IMR-90 (cell line): ENCODE measurements at regions not wholly inside any gene's neighbourhood (a gene's known extent, or its start where the extent isn't known, plus 50 kb on each side); places are given as distances from the start of the nearest gene placed in this dataset.

Experiments
- ATAC-seq: fragments of 200-7000 bp; cut with Tn5 transposase; 2 replicates; pipeline ENCODE4 v1.9.1; 2020; ENCODE audit warnings: low read depth, mild to moderate bottlenecking, moderate library complexity
- BruUV-seq: library from RNA; stranded (reverse); fragments of 400-500 nt; replicated peaks from 2 replicates; lab custom pipeline; 2021; lab: Mats Ljungman, UMichigan
- CTCF ChIA-PET: fragments of 300-600 bp; formaldehyde crosslinking; extraction: SDS; loops from one replicate; lab custom pipeline; 2021; ENCODE audit warnings: antibody characterized with exemption; lab: Yijun Ruan, JAX
- POLR2A ChIA-PET: fragments of 300-600 bp; sonication (Branson Sonifier 250); formaldehyde crosslinking; loops from one replicate; lab custom pipeline; 2022; ENCODE audit warnings: antibody characterized with exemption; ENCODE audit not compliant: unreplicated experiment; lab: Charles Lee
- DNase-seq: peaks from one replicate; pipeline ENCODE4 v3.0.0; 2013
- H2AFZ ChIP-seq: replicated peaks from 2 replicates; pipeline ENCODE3; 2013; ENCODE audit warnings: low read length, mild to moderate bottlenecking; ENCODE audit not compliant: poor library complexity
- H2AK5ac ChIP-seq: 2 replicates; pipeline ENCODE4 v1.6.1; 2013; ENCODE audit warnings: low read depth, low read length, inconsistent platforms
- H2AK9ac ChIP-seq: replicated peaks from 2 replicates; pipeline ENCODE3; 2013; ENCODE audit warnings: mild to moderate bottlenecking, low read depth, low read length, moderate library complexity; ENCODE audit not compliant: poor library complexity
- H2BK120ac ChIP-seq: 2 replicates; pipeline ENCODE4 v1.6.1; 2013; ENCODE audit warnings: low read depth, low read length, inconsistent platforms
- H2BK15ac ChIP-seq: 3 replicates; pipeline ENCODE4 v1.6.1; 2013; ENCODE audit warnings: low read depth, low read length, inconsistent platforms
- H2BK20ac ChIP-seq: 2 replicates; pipeline ENCODE4 v1.6.1; 2013; ENCODE audit warnings: low read depth, mild to moderate bottlenecking, inconsistent platforms, low read length, moderate library complexity
- H2BK5ac ChIP-seq: 2 replicates; pipeline ENCODE4 v1.6.1; 2013; ENCODE audit warnings: mild to moderate bottlenecking, low read depth, low read length, inconsistent platforms; ENCODE audit not compliant: poor library complexity, severe bottlenecking
- H3K14ac ChIP-seq: replicated peaks from 2 replicates; pipeline ENCODE4 v1.6.1; 2013; ENCODE audit warnings: low read depth, low read length, inconsistent platforms
- H3K18ac ChIP-seq: 2 replicates; pipeline ENCODE4 v1.6.1; 2013; ENCODE audit warnings: low read depth, low read length, control low read depth
- H3K23ac ChIP-seq: 2 replicates; pipeline ENCODE4 v1.6.1; 2013; ENCODE audit warnings: low read depth, low read length, inconsistent platforms
- H3K27ac ChIP-seq: 2 replicates; pipeline ENCODE4 v1.5.1; 2013; ENCODE audit warnings: mild to moderate bottlenecking, control low read depth, low read length; ENCODE audit not compliant: insufficient read depth
- H3K27me3 ChIP-seq: 2 replicates; pipeline ENCODE4 v1.6.1; 2013; ENCODE audit warnings: low read length; ENCODE audit not compliant: control insufficient read depth, insufficient read depth
- H3K36me3 ChIP-seq: 2 replicates; pipeline ENCODE4 v1.6.1; 2013; ENCODE audit warnings: low read length, mixed read lengths; ENCODE audit not compliant: control insufficient read depth, insufficient read depth
- H3K4ac ChIP-seq: 2 replicates; pipeline ENCODE4 v1.6.1; 2013; ENCODE audit warnings: low read depth, low read length, inconsistent platforms
- H3K4me1 ChIP-seq: 2 replicates; pipeline ENCODE4 v1.6.1; 2013; ENCODE audit warnings: low read length, mixed read lengths; ENCODE audit not compliant: control insufficient read depth, insufficient read depth
- H3K4me2 ChIP-seq: 2 replicates; pipeline ENCODE4 v1.6.1; 2013; ENCODE audit warnings: low read depth, mild to moderate bottlenecking, control low read depth, low read length, moderate library complexity
- H3K4me3 ChIP-seq: 2 replicates; pipeline ENCODE4 v1.5.1; 2013; ENCODE audit warnings: low read depth, mild to moderate bottlenecking, control low read depth, low read length, moderate library complexity; ENCODE audit not compliant: insufficient read depth
- H3K56ac ChIP-seq: 2 replicates; pipeline ENCODE4 v1.6.1; 2013; ENCODE audit warnings: low read length, inconsistent platforms; ENCODE audit not compliant: insufficient read depth; ENCODE audit errors: extremely low read depth
- H3K79me1 ChIP-seq, 2 experiments: 2 replicates each; pipeline ENCODE4 v1.6.1; 2013; ENCODE audit warnings: low read length in 2 of 2, inconsistent platforms in 1 of 2, low read depth in 1 of 2
- H3K9ac ChIP-seq: 2 replicates; pipeline ENCODE4 v1.6.1; 2013; ENCODE audit warnings: low read depth, low read length, control low read depth
- H3K9me1 ChIP-seq: 2 replicates; pipeline ENCODE4 v1.6.1; 2013; ENCODE audit warnings: low read length, inconsistent platforms; ENCODE audit not compliant: insufficient read depth
- H3K9me3 ChIP-seq: 2 replicates; pipeline ENCODE4 v1.6.1; 2013; ENCODE audit warnings: low read length; ENCODE audit not compliant: control insufficient read depth, insufficient read depth
- H4K20me1 ChIP-seq: 2 replicates; pipeline ENCODE4 v1.6.1; 2013; ENCODE audit warnings: low read length, inconsistent platforms; ENCODE audit not compliant: insufficient read depth
- H4K5ac ChIP-seq: 2 replicates; pipeline ENCODE4 v1.6.1; 2013; ENCODE audit warnings: mild to moderate bottlenecking, low read depth, low read length, control low read depth
- H4K8ac ChIP-seq, 2 experiments: 2 replicates each; pipeline ENCODE4 v1.6.1; 2013; ENCODE audit warnings: low read depth in 2 of 2, low read length in 2 of 2, control low read depth in 1 of 2, inconsistent platforms in 1 of 2
- H4K91ac ChIP-seq: 2 replicates; pipeline ENCODE4 v1.6.1; 2013; ENCODE audit warnings: low read depth, low read length, inconsistent platforms; ENCODE audit not compliant: insufficient read depth
- BHLHE40 ChIP-seq: fragments of 150-350 bp; IDR thresholded peaks from 2 replicates; pipeline ENCODE4 v1.6.1; 2016; ENCODE audit warnings: mild to moderate bottlenecking, low read depth, low read length
- CEBPB ChIP-seq: IDR thresholded peaks from 2 replicates; pipeline ENCODE4 v1.6.1; 2012; ENCODE audit warnings: low read depth, low read length, improper control_type of control experiment
- CHD1 ChIP-seq: IDR thresholded peaks from 2 replicates; pipeline ENCODE4 v1.6.1; 2012; ENCODE audit warnings: low read depth, low read length, improper control_type of control experiment
- CTCF ChIP-seq: conservative IDR thresholded peaks from 2 replicates; pipeline ENCODE4 v1.5.1; 2012; ENCODE audit warnings: mild to moderate bottlenecking, low read depth, low read length, improper control_type of control experiment
- ELK1 ChIP-seq: fragments of 150-350 bp; IDR thresholded peaks from 2 replicates; pipeline ENCODE4 v1.6.1; 2016; ENCODE audit warnings: low read depth, mild to moderate bottlenecking, low read length, moderate library complexity, borderline replicate concordance
- FOS ChIP-seq: fragments of 150-350 bp; IDR thresholded peaks from 2 replicates; pipeline ENCODE4 v1.6.1; 2016; ENCODE audit warnings: low read depth, low read length
- MAFK ChIP-seq: IDR thresholded peaks from 2 replicates; pipeline ENCODE4 v1.6.1; 2012; ENCODE audit warnings: low read depth, low read length, improper control_type of control experiment
- MAZ ChIP-seq: IDR thresholded peaks from 2 replicates; pipeline ENCODE4 v1.6.1; 2012; ENCODE audit warnings: low read depth, mild to moderate bottlenecking, low read length, improper control_type of control experiment, moderate library complexity, borderline replicate concordance
- MXI1 ChIP-seq: IDR thresholded peaks from 2 replicates; pipeline ENCODE4 v1.6.1; 2012; ENCODE audit warnings: low read depth, mild to moderate bottlenecking, low read length, moderate library complexity, borderline replicate concordance
- NFE2L2 ChIP-seq: fragments of 150-350 bp; IDR thresholded peaks from 2 replicates; pipeline ENCODE4 v1.6.1; 2016; ENCODE audit warnings: low read depth, mild to moderate bottlenecking, low read length
- POLR2A ChIP-seq: IDR thresholded peaks from 2 replicates; pipeline ENCODE4 v1.6.1; 2012; ENCODE audit warnings: mild to moderate bottlenecking, low read depth, low read length
- RAD21 ChIP-seq: IDR thresholded peaks from 2 replicates; pipeline ENCODE4 v1.6.1; 2012; ENCODE audit warnings: low read length, improper control_type of control experiment
- RCOR1 ChIP-seq: IDR thresholded peaks from 2 replicates; pipeline ENCODE4 v1.6.1; 2012; ENCODE audit warnings: mild to moderate bottlenecking, low read length, improper control_type of control experiment; ENCODE audit not compliant: insufficient replicate concordance
- RFX5 ChIP-seq: IDR thresholded peaks from 2 replicates; pipeline ENCODE4 v1.8.0; 2012; ENCODE audit warnings: low read depth, mild to moderate bottlenecking, low read length, moderate library complexity
- SMC3 ChIP-seq: fragments of 150-350 bp; IDR thresholded peaks from 2 replicates; pipeline ENCODE4 v1.6.1; 2016; ENCODE audit warnings: low read depth, mild to moderate bottlenecking, antibody characterized with exemption, low read length, moderate library complexity
- WGBS, 2 experiments: methylation state at CpG; one replicate each; pipeline versions ENCODE4 v1.1.5 to v1.1.7; 2013; ENCODE audit warnings: missing lambda C conversion rate in 2 of 2; ENCODE audit not compliant: insufficient read length in 1 of 2; ENCODE audit errors: extremely low coverage in 2 of 2; 5-methylcytosine and 5-hydroxymethylcytosine counted together
- dilution Hi-C: fragments of 300-500 bp; cut with HindIII; formaldehyde crosslinking; loops from one replicate; pipeline ENCODE4 v1.14.3; 2018; ENCODE audit warnings: low sequenced_read_pairs; ENCODE audit not compliant: unreplicated experiment
- in situ Hi-C: fragments of 300-500 bp; cut with MboI; formaldehyde crosslinking; loops from 3 replicates; pipeline ENCODE4 v1.14.3; 2019; ENCODE audit warnings: low sequenced_read_pairs, inconsistent platforms, mixed read lengths
- intact Hi-C: fragments of 100-400 bp; cut with micrococcal nuclease; formaldehyde crosslinking; loops from 2 replicates; pipeline ENCODE4 v1.10.0; 2022
- TF ChIP-seq, protein P1 (sequence below): fragments of 150-350 bp; IDR thresholded peaks from 2 replicates; pipeline ENCODE4 v1.6.1; 2017; ENCODE audit warnings: mild to moderate bottlenecking, antibody characterized with exemption, low read length, low read depth

DNA sequence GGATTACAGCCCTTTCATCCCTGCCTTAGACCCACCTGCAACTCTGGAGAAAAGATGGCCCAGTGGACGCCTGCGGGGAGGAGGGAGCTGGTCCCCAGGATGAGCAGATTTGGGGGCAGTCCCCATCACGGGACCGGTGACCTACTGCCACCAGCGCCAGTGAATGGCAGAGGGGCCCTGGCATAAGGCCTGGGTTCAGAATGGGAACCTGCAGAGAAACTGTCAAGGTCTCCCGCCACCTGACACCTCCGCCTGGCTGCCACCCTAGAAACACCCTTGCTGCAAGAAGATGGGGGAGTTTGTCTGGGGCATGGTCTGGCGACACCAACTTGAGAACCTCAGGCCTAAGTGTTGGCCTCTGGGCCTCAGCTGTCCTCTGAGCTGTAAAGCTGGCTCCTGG, 335.7 kb downstream of the SEC14L1 start:
- peak overlapping the region; percentile 27 for H3K4me2 ChIP-seq
- peaks cover 45 to 97% of the 10 kb centered on the region in 2 experiments for H3K79me1 ChIP-seq
- H2BK120ac ChIP-seq = peak overlapping the region; percentile 56
- H3K27me3 ChIP-seq = no peaks in the 10 kb centered on the region
- no TSS peak for BruUV-seq
- H2AK9ac ChIP-seq = peak overlapping the region; percentile 33
- H2AFZ ChIP-seq = peak overlapping the region; percentile 11
- H4K20me1 ChIP-seq = peaks cover 100% of the 10 kb centered on the region
- POLR2A ChIA-PET = interaction anchor here (0.5 kb wide), 1 partner anchor 45 kb away, joined by 3 read pairs; no protein-coding TSS in a partner anchor
- intact Hi-C loops = loop anchor here (2.0 to 5.0 kb wide), 2 partner anchors 26 to 144 kb away; no protein-coding TSS in a partner anchor
- peaks cover 3% of the 10 kb centered on the region for H3K36me3 ChIP-seq
- peak overlapping the region; percentile 34 for H3K14ac ChIP-seq
- H3K4ac ChIP-seq = peak overlapping the region; percentile 78
- peak overlapping the region; percentile 96 for H2AK5ac ChIP-seq
- peak overlapping the region; percentile 17; the same call in 1 of the 3 replicates for H2BK15ac ChIP-seq
- peak overlapping the region; percentile 40 for H2BK5ac ChIP-seq
- dilution Hi-C loops = no loop called here
- H3K9me1 ChIP-seq = peaks cover 42% of the 10 kb centered on the region
- no peaks in the 10 kb centered on the region for H3K9me3 ChIP-seq
- CTCF ChIA-PET = no interaction called here
- H3K23ac ChIP-seq = peak overlapping the region; percentile 73
- no peak for ATAC-seq
- H4K8ac ChIP-seq = peak overlapping the region; percentile 13 to 22; a peak in 2 of 4 replicates
- no peak overlapping the region for H4K91ac ChIP-seq
- TF ChIP-seq ELK1 = no peak
- TF ChIP-seq MXI1 = no peak
- no peak for TF ChIP-seq MAFK
- TF ChIP-seq FOS = no peak
- TF ChIP-seq RAD21 = no peak
- no peak for TF ChIP-seq CTCF
- TF ChIP-seq CEBPB = no peak
- TF ChIP-seq CHD1 = no peak
- TF ChIP-seq, protein P1, sequence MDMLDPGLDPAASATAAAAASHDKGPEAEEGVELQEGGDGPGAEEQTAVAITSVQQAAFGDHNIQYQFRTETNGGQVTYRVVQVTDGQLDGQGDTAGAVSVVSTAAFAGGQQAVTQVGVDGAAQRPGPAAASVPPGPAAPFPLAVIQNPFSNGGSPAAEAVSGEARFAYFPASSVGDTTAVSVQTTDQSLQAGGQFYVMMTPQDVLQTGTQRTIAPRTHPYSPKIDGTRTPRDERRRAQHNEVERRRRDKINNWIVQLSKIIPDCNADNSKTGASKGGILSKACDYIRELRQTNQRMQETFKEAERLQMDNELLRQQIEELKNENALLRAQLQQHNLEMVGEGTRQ = no peak
- TF ChIP-seq MAZ = no peak
- TF ChIP-seq SMC3 = no peak
- TF ChIP-seq RCOR1 = no peak
- TF ChIP-seq RFX5 = no peak
- no peak for TF ChIP-seq POLR2A
- TF ChIP-seq BHLHE40 = no peak
- no peak for TF ChIP-seq NFE2L2
- no peak for DNase-seq
- peak overlapping the region; percentile 38 for H3K27ac ChIP-seq
- WGBS, 2 experiments = 100% methylated on average over 1 of the region's 8 CpGs; no CpG with 5 or more reads in 1 of the 2 experiments
- H3K9ac ChIP-seq = 0 out of 2 replicates have a peak overlapping the region, but pooled peaks have one; percentile 2
- H3K4me3 ChIP-seq = no peak overlapping the region
- H2BK20ac ChIP-seq = peak overlapping the region; percentile 27; the same call in 1 of the 2 replicates
- no peak overlapping the region for H3K56ac ChIP-seq
- H3K18ac ChIP-seq = no peak overlapping the region; the same call in 1 of the 2 replicates
- in situ Hi-C loops = no loop called here
- H3K4me1 ChIP-seq = peaks cover 71% of the 10 kb centered on the region
- H4K5ac ChIP-seq = no peak overlapping the region
